Neutrophil (primary cell): ENCODE measurements at regions not wholly inside any gene's neighbourhood (a gene's known extent, or its start where the extent isn't known, plus 50 kb on each side); places are given as distances from the start of the nearest gene placed in this dataset.

Source experiments
- H3K27ac ChIP-seq: fragments of 200-600 bp; sonication (generic); 2 replicates; pipeline ENCODE4 v1.5.1; 2016; ENCODE audit warnings: mild to moderate bottlenecking, moderate library complexity
- H3K27me3 ChIP-seq: fragments of 200-600 bp; sonication (generic); 2 replicates; pipeline ENCODE4 v1.6.0; 2016; ENCODE audit warnings: mild to moderate bottlenecking
- H3K36me3 ChIP-seq: fragments of 200-600 bp; sonication (generic); 2 replicates; pipeline ENCODE4 v1.5.1; 2017
- H3K4me1 ChIP-seq, 2 experiments: fragments of 200-600 bp in 1 of 2; sonication (generic) in 1 of 2; 1 replicate in 1 of 2; 2 replicates in 1 of 2; pipeline versions ENCODE4 v1.5.1 to v1.6.1; 2013 to 2016; ENCODE audit warnings: low read depth in 1 of 2, low read length in 1 of 2, mild to moderate bottlenecking in 1 of 2, moderate library complexity in 1 of 2; ENCODE audit not compliant: control insufficient read depth in 1 of 2, insufficient read depth in 1 of 2
- H3K4me3 ChIP-seq, 2 experiments: fragments of 200-600 bp in 1 of 2; sonication (generic) in 1 of 2; 1 replicate in 1 of 2; 2 replicates in 1 of 2; pipeline ENCODE4 v1.5.1; 2013 to 2016; ENCODE audit warnings: low read depth in 1 of 2, low read length in 1 of 2, mild to moderate bottlenecking in 1 of 2, moderate library complexity in 1 of 2
- H3K9me3 ChIP-seq: fragments of 200-600 bp; sonication (generic); 2 replicates; pipeline ENCODE4 v1.5.1; 2016
- TF ChIP-seq, protein P1 (sequence below): fragments of 200-600 bp; sonication (generic); IDR thresholded peaks from 2 replicates; pipeline ENCODE4 v1.5.1; 2016; ENCODE audit warnings: antibody characterized with exemption

DNA sequence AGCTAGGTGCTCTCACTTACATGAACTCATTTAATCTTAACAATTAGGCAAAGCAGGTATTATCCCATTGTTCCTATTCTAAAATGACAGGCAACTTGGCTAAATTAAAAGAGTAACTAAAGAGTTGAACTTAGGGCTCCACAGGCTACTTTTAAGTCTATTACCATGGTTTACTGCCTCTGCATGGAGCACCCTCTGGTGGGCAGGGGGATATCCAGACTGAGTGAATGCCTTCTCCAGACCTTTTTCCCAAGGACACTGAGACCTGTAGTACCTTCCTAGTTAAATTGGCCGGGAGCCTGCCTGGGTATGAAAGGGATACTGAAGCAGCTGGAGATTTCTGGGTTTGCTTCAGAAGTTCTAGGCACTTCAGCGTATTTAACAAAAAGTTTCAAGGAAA lies 238.1 kb downstream of the ELAVL2 start:
- TF ChIP-seq, protein P1, sequence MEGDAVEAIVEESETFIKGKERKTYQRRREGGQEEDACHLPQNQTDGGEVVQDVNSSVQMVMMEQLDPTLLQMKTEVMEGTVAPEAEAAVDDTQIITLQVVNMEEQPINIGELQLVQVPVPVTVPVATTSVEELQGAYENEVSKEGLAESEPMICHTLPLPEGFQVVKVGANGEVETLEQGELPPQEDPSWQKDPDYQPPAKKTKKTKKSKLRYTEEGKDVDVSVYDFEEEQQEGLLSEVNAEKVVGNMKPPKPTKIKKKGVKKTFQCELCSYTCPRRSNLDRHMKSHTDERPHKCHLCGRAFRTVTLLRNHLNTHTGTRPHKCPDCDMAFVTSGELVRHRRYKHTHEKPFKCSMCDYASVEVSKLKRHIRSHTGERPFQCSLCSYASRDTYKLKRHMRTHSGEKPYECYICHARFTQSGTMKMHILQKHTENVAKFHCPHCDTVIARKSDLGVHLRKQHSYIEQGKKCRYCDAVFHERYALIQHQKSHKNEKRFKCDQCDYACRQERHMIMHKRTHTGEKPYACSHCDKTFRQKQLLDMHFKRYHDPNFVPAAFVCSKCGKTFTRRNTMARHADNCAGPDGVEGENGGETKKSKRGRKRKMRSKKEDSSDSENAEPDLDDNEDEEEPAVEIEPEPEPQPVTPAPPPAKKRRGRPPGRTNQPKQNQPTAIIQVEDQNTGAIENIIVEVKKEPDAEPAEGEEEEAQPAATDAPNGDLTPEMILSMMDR = no peak
- Histone ChIP-seq H3K27ac (no peak overlapping the region), H3K27me3 (no peaks in the 10 kb centered on the region), H3K9me3 (no peaks in the 10 kb centered on the region), H3K4me3 (no peak overlapping the region), H3K4me1 (peaks cover 0 to 5% of the 10 kb centered on the region in 2 experiments), H3K36me3 (no peaks in the 10 kb centered on the region)

DNA sequence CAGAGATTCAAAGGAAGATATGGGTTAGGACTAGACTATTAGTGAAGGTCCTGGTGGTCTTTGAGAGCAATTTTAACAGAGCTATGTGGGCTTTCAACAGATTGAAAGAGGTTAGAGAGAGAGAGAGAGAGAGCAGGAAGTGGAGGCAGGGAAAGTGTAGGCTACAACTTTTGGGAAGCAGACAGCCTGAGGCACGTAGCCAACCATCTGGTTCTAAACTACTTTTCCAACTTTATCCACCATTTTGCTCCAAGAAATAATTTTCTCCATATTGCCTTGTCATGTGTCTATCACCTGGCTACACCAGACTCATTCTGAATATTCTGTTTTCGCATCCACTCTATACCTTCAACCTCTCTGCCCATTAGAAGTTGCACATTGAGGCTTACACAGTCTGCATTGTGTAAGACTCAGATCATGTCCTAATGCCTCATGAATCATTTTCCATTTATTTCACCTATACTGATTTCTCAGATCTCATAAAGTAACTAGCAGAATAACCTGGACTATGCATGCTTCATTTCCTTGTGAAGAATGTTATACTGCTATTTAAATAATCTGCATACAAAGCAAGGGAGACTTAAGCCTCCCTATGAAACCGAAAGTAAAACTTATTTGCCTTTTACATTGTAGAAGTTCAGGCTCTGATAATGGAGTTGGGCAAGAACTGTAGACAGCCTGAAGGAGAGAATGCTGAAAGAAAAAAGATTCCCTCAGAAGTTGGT lies 235.6 kb downstream of the ELAVL2 start:
- no peaks in the 10 kb centered on the region for H3K36me3 ChIP-seq
- H3K27ac ChIP-seq = no peak overlapping the region
- TF ChIP-seq, protein P1 = no peak
- H3K4me1 ChIP-seq = peaks cover 0 to 5% of the 10 kb centered on the region in 2 experiments
- no peaks in the 10 kb centered on the region for H3K27me3 ChIP-seq
- H3K9me3 ChIP-seq = no peaks in the 10 kb centered on the region
- no peak overlapping the region for H3K4me3 ChIP-seq

DNA sequence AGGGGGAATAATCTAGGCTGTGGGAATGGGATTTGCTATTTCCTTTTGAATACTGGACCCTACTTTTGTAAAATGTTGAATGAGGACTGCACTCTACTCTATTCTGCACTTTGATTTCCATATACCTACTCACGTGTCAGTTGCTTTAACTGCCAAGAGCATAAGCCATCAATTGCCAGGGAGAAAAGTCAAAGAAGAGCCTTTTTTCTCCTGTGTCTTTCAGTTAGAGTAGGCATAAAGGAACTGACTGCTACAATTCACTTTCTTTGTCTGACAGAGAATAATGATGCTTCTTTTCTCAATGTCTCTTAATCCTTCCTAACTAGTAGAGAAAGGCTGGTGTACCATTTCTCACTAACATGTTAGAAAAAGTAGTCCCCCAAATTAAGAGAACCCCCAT lies 231.6 kb downstream of the ELAVL2 start:
- Histone ChIP-seq H3K9me3 (no peaks in the 10 kb centered on the region), H3K36me3 (no peaks in the 10 kb centered on the region), H3K27me3 (no peaks in the 10 kb centered on the region), H3K27ac (no peak overlapping the region), H3K4me3 (no peak overlapping the region), H3K4me1 (peaks cover 0 to 5% of the 10 kb centered on the region in 2 experiments)
- TF ChIP-seq, protein P1 = no peak

DNA sequence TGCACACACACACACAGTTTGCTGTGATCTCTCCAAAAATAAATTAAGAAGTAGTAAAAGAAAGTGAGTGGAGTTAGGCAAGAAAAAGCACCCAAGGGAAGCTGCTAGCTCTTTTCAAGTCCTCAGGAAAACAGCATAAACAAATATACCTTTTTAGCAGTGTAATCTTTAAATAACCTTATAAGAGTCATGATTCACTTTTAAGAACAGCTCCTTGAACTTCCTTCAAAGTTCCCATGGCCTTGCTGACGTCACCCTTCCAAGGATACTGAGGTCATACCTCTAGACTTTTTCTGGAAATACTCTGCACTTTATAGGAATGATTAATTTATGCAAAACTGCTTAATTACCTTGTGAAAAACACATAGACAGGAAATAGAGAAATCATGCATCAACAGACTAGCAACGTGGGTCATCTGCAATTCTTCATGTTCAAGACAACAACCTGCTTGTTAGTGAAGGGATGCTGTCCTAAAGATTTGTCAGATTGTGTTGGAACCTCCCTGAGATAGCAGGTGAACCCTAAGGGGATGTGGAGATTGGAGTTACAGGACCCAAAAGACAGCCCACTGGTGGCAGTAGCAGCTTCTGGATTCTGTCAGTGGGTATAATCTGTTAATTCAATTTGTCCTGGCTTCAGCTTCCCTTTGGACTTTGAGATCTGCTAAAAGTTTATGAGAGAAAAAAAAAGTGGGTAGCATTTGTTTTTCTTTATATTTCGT lies 229.0 kb downstream of the ELAVL2 start:
- H3K4me1 ChIP-seq = no peaks in the 10 kb centered on the region
- H3K9me3 ChIP-seq = no peaks in the 10 kb centered on the region
- no peaks in the 10 kb centered on the region for H3K27me3 ChIP-seq

DNA sequence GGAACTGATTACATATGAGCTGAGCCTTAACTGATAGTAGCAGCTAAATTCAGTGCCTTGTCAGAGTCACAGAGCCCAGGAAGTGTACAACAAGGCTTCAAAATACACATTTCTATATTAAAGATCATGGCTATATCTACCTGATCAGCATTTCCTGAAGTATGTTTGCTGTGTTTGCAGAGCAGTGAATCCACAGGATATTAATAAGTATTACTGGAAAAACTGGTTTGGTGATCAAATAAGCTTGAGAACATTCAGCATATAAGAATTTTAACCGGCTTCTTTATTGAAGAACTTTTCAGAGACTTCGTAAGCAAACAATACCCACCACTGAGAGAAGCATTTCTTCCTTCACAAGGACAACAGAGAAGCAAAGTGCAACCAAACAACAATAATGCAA lies 227.0 kb downstream of the ELAVL2 start:
- TF ChIP-seq, protein P1 = no peak
- Histone ChIP-seq H3K9me3 (no peaks in the 10 kb centered on the region), H3K4me1 (no peaks in the 10 kb centered on the region), H3K4me3 (no peak overlapping the region), H3K27me3 (no peaks in the 10 kb centered on the region), H3K36me3 (no peaks in the 10 kb centered on the region), H3K27ac (no peak overlapping the region)

More for the DNA sequence above, 229.0 kb downstream of the ELAVL2 start:
- Histone ChIP-seq H3K27ac (no peak overlapping the region), H3K4me3 (no peak overlapping the region), H3K36me3 (no peaks in the 10 kb centered on the region)
- TF ChIP-seq, protein P1 = no peak
